Hepatic stellate cell (primary cell): ENCODE measurements at regions not wholly inside any gene's neighbourhood (a gene's known extent, or its start where the extent isn't known, plus 50 kb on each side); places are given as distances from the start of the nearest gene placed in this dataset.
"Not testable (repeated sequence)": the region's sequence is repeated elsewhere in the genome, so short reads cannot be mapped to it uniquely, and the experiment has no call there.

Experiments
- DNase-seq: peaks from one replicate; pipeline ENCODE4 v3.0.0; 2011; ENCODE audit warnings: low spot score

DNA sequence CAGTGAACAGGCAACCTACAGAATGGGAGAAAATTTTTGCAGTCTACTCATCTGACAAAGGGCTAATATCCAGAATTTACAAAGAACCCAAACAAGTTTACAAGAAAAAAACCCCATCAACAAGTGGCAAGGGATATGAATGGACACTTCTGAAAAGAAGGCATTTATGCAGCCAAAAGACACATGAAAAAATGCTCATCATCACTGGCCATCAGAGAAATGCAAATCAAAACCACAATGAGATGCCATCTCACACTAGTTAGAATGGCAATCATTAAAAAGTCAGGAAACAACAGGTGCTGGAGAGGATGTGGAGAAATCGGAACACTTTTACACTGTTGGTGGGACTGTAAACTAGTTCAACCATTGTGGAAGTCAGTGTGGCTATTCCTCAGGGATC lies 80.3 kb downstream of the ZNF474 start:
- not testable (repeated sequence) for DNase-seq

GRCh38 chr5:122218778-122219177 lies 89.4 kb downstream of the ZNF474 start:
- DNase-seq, result no peak

DNA sequence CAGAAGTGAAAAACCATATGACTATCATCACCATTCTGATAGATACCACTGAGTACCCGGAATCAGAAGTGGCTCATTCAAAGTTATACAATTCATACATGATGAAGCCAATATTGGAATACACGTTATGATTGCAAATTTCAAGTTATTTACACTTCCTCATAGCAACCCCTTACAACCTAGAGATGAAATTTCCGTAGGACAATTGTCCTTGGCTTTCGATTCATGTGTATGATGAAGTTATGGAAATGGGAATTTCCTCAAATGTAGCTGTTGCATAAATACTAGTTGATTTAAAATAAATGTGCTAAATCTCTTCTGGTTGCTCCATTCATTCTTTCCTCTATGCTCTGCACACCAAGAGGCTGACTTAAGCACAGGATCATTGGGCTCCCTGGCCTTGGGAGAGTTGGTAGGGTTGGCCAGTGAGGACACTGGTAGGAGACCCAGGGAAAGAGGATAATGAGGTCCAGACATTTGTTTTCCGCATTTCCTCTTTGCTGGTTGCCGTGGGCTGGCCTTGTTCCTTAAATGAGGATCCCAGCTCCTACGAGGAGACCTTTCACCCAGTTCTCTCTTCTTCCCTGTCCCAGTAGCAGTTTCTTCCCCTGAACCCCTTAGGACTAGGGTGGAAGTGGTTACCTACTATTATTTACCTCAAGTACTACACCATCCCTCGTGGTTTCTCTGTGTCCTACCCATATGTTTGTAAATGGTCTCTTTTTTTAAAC lies 90.3 kb downstream of the ZNF474 start:
- no peak for DNase-seq

- DNase-seq, result no peak
These were observed 91.2 kb downstream of the ZNF474 start for GRCh38 chr5:122220511-122220910.

GRCh38 chr5:122221857-122222256 lies 90.2 kb upstream of the SNCAIP start:
- no peak for DNase-seq

GRCh38 chr5:122222580-122222979 lies 89.5 kb upstream of the SNCAIP start:
- DNase-seq, result no peak

DNA sequence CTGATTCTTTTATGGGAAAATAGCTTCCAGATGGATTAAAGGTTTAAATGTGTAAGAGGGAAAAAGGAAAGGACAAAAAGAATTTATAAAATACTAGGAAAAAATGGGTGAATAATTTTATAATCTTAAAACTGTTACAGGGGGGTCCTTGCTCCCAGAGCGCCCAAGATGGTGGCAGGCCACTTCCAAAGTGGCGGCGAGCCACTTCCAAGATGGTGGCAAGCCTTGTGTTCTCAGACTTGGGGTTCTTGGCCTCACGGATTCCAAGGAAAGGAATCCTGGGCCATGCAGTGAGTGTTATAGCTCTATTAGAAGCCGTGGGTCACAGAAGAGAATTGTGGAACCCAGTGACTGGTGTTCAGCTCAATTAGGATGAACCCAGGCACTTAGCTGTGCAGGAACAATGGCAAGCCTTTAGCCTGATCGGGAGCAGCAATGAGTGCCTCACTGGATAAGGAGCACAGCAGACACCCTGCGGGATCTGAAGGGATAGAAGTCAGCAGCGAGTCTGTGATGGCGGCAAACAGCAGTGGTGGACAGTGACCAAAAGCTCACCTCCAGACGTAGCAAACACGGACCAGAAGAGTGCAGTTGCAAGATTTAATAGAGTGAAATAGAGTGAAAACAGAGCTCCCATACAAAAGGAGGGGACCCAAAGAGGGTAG lies 83.2 kb upstream of the SNCAIP start:
- no peak for DNase-seq

GRCh38 chr5:122229551-122229950 lies 82.5 kb upstream of the SNCAIP start:
- DNase-seq, result no peak

- DNase-seq, result no peak
These were observed 75.6 kb upstream of the SNCAIP start for GRCh38 chr5:122236270-122237040.

- no peak for DNase-seq
These were observed 74.1 kb upstream of the SNCAIP start for GRCh38 chr5:122237906-122238305.

DNA sequence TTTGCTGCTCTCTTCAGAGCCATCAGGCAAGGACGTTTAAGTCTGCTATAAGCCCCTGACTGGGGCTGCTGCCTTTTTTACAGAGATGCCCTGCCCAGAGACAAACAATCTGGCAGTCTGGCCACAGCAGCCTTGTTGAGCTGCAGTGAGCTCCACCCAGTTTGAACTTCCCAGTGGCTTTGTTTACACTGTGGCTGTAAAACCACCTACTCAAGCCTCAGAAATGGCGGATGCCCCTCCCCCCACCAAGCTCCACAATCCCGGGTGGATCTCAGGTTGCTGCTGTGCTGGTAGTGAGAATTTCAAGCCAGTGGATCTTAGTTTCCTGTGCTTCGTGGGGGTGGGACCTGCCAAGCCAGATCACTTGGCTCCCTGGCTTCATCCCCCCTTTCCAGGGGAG lies 59.7 kb upstream of the SNCAIP start:
- no peak for DNase-seq

DNA sequence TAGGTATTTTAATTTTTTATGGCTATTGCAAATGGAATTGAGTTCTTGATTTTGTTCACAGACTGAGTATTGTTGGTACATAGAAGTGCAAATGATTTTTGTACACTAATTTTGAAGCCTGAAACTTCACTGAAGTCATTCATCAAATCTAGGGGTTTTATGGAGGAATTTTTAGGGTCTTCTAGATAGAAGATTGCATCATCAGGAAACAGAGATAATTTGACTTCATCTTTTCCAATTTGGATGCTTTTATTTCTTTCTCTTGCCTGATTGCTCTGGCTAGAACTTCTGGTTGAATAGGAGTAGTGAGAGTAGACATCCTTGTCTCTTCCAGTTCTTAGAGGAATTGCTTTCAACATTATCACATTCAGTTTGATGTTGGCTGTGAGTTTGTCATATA lies 58.2 kb upstream of the SNCAIP start:
- no peak for DNase-seq

GRCh38 chr5:122256388-122256787 lies 55.6 kb upstream of the SNCAIP start:
- DNase-seq, result no peak

GRCh38 chr5:122257000-122257399 lies 55.0 kb upstream of the SNCAIP start:
- DNase-seq, result no peak

- no peak for DNase-seq
These were observed 53.8 kb upstream of the SNCAIP start for GRCh38 chr5:122258241-122258640.

- no peak for DNase-seq
These were observed 53.2 kb upstream of the SNCAIP start for GRCh38 chr5:122258840-122259239.

DNA sequence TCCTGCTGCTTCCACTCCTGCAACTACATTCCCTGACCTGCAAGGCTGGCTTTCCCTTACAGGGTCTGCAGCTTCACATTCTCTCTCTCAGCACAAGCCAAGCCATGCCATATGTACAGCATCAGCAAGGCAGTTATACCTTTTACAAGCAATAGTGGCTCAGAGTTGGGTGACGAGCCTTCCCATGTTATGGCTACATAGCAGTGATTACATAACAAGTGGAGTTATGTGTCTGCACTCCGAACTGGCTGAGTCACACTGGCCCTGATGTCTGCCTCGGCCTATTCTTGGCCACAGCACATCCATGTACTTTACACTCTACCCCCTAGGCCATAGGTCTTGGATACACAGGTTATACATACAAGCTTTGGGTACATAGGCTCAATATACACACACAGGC lies 52.0 kb upstream of the SNCAIP start:
- DNase-seq, result peak; percentile 2

GRCh38 chr5:122262103-122262502 lies 49.9 kb upstream of the SNCAIP start:
- no peak for DNase-seq
